Adrenal gland (tissue), 5 donors: ENCODE measurements at regions not wholly inside any gene's neighbourhood (a gene's known extent, or its start where the extent isn't known, plus 50 kb on each side); places are given as distances from the start of the nearest gene placed in this dataset.

ENCODE experiments used
- POLR2A ChIP-seq, 2 donors: fragments of 450-650 bp; IDR thresholded peaks; one replicate each; pipeline ENCODE4 v1.6.1; 2017; ENCODE audit warnings: antibody characterized with exemption in 2 of 2, mild to moderate bottlenecking in 2 of 2, moderate library complexity in 1 of 2
- TF ChIP-seq, protein P1 (sequence below), 6 experiments: fragments of 450-650 bp in 4 of 6; fragments of 200-600 bp in 2 of 6; sonication (generic) in 1 of 6; IDR thresholded peaks; 1 replicate in 5 of 6; 2 replicates in 1 of 6; pipeline versions ENCODE4 v1.5.1 to v1.8.0; 2016 to 2021; ENCODE audit warnings: antibody characterized with exemption in 6 of 6, mild to moderate bottlenecking in 2 of 6, moderate library complexity in 1 of 6
- donor health status: DM: no; HTN: no; CAD: no.

DNA sequence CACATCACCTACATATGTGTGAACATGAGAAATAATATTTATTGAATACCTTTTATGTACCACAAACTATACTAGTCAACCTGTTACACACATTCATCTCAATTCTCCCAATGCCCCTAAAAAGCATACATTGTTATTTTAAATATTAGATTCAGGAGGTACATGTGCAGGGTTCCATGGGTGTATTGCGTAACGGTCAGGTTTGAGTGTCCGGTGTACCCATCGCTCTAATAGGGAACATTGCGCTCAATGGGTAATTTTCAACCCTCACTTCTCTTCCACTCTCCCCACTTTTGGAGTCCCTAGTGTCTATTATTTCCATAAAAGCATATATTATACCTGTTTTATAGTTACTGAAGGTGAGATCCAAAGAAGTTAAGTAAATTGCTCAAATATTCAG lies 82.0 kb downstream of the IFI44 start:
- no peak for TF ChIP-seq POLR2A (IDR thresholded peaks at IDR 0.05)
- TF ChIP-seq, protein P1, sequence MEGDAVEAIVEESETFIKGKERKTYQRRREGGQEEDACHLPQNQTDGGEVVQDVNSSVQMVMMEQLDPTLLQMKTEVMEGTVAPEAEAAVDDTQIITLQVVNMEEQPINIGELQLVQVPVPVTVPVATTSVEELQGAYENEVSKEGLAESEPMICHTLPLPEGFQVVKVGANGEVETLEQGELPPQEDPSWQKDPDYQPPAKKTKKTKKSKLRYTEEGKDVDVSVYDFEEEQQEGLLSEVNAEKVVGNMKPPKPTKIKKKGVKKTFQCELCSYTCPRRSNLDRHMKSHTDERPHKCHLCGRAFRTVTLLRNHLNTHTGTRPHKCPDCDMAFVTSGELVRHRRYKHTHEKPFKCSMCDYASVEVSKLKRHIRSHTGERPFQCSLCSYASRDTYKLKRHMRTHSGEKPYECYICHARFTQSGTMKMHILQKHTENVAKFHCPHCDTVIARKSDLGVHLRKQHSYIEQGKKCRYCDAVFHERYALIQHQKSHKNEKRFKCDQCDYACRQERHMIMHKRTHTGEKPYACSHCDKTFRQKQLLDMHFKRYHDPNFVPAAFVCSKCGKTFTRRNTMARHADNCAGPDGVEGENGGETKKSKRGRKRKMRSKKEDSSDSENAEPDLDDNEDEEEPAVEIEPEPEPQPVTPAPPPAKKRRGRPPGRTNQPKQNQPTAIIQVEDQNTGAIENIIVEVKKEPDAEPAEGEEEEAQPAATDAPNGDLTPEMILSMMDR (IDR thresholded peaks at IDR 0.05): no peak
